Fibroblast of mammary gland (primary cell): ENCODE measurements at regions not wholly inside any gene's neighbourhood (a gene's known extent, or its start where the extent isn't known, plus 50 kb on each side); places are given as distances from the start of the nearest gene placed in this dataset.

ENCODE experiments used
- DNase-seq: peaks from one replicate; pipeline ENCODE4 v3.0.0-alpha.2; 2010; ENCODE audit warnings: low read depth
- H3K4me3 ChIP-seq: 2 replicates; pipeline ENCODE4 v1.5.1; 2011; ENCODE audit warnings: low read depth, mild to moderate bottlenecking, low read length, moderate library complexity; ENCODE audit not compliant: control insufficient read depth
- TF ChIP-seq, protein P1 (sequence below): conservative IDR thresholded peaks from 2 replicates; pipeline ENCODE4 v1.5.1; 2011; ENCODE audit warnings: low read depth, low read length, inconsistent platforms; ENCODE audit not compliant: control insufficient read depth, insufficient read depth

DNA sequence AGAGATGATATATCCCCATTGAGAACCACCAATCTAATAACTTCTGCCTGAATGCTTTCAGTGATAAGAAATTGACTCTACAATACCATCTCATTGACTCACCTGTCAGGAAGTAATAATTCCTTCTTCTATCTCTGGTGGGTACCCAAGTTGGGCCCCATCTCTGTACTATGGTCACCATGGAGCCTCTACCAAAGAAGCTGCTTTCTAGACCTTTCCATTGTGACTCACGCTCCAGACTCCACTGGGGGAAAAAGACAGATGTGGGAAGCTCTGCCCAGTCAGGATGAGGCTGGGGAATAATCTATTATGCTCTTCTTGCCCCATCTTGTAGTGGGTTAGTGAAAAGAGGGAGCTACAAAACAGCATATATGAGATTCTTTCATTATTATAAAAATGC is 100.4 kb downstream of the COPRS start:
- peak; percentile 43 for DNase-seq
- TF ChIP-seq, protein P1, sequence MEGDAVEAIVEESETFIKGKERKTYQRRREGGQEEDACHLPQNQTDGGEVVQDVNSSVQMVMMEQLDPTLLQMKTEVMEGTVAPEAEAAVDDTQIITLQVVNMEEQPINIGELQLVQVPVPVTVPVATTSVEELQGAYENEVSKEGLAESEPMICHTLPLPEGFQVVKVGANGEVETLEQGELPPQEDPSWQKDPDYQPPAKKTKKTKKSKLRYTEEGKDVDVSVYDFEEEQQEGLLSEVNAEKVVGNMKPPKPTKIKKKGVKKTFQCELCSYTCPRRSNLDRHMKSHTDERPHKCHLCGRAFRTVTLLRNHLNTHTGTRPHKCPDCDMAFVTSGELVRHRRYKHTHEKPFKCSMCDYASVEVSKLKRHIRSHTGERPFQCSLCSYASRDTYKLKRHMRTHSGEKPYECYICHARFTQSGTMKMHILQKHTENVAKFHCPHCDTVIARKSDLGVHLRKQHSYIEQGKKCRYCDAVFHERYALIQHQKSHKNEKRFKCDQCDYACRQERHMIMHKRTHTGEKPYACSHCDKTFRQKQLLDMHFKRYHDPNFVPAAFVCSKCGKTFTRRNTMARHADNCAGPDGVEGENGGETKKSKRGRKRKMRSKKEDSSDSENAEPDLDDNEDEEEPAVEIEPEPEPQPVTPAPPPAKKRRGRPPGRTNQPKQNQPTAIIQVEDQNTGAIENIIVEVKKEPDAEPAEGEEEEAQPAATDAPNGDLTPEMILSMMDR, result no peak
- no peak overlapping the region for H3K4me3 ChIP-seq

DNA sequence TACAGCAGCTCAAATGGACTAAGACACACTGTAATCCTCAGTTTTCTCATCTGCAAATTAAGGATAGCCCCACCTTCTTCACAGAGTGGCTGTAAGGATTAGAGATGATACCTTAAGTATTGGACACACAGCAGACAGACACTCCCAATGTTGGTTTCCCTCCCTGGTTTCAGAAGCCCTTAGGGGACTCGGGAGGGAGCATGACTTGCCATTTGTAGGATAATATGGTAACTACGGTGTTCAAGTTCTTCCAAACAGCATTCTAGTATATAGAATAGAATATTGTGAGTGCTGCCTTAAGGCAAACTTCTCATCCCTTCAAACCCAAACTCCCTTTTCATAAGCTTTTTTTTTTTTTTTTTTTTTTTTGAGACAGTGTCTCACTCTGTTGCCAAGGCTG is 101.9 kb downstream of the COPRS start:
- TF ChIP-seq, protein P1, result no peak
- DNase-seq, result no peak
- H3K4me3 ChIP-seq, result no peak overlapping the region

DNA sequence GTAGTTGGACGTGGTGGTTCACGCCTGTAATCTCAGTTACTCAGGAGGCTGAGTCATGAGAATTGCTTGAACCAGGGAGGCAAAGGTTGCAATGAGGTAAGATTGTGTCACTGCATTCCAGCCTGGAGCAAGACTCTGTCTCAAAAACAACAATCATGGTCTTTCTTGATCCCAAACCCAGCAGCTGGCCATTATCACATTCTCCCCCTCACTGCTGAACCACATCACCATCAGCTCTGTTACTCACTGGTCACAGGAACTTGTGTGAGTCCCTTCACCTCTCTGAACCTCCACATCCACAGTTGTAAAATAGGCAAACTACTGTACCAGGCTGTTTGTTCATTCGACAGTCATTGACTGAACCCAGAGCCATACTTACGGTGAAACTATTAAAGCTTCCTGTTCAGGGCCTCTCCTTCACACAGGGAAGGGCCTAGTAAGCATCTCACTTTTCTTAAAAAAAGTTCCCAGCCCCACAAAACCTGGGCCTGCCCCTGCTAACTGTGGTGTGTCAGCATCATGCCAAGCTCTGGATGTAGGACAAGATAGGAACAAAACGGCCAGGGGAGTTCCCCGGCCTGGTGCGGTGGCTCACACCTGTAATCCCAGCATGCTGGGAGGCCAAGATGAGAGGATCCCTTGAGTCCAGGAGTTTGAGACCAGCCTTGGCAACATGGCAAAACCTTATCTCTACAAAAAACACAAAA is 104.7 kb downstream of the COPRS start:
- H3K4me3 ChIP-seq, result no peak overlapping the region
- TF ChIP-seq, protein P1, result no peak
- DNase-seq, result peak; percentile 97

DNA sequence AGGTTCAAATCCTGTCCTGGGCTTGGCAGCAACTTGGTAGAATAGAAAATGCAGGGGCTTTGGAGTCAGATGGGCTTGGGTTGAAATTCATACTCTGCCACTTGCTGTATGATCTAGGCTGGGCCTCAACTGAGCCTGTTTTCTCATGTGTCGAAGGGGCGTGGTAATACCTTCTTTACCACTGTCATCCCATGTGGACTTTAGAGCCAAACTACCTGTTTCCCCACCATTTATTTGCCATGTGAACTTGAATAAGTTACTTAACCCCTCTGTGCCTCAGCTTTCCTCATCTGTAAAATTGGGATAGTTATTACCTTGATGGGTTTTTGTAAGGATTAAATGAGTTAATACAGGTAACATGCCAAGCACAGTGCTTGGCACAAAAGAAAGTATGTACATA is 106.0 kb downstream of the COPRS start:
- TF ChIP-seq, protein P1, result no peak

DNA sequence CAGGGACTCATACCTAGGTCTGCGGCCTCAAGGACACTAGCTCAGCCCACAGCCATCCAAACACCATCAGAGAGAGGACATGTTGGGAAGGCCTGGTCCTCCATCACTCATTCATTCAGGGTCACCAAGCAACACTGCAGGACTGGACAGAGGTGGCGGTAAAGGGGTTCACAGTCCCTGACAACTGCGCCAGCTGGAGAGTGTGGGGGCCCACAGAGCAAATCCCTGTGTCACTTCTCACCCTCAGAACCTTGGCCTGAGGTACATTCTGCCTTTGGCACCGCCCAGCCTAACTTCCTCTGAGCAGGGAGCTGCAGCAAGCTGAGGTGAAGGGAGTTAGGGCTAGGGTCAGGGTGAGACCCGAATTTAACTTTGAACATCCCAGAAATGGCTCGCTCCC is 106.5 kb downstream of the COPRS start:
- DNase-seq, result no peak
- TF ChIP-seq, protein P1, result no peak
- H3K4me3 ChIP-seq, result no peak overlapping the region

More for the DNA sequence above, 106.0 kb downstream of the COPRS start:
- DNase-seq, result no peak
- H3K4me3 ChIP-seq, result no peak overlapping the region

DNA sequence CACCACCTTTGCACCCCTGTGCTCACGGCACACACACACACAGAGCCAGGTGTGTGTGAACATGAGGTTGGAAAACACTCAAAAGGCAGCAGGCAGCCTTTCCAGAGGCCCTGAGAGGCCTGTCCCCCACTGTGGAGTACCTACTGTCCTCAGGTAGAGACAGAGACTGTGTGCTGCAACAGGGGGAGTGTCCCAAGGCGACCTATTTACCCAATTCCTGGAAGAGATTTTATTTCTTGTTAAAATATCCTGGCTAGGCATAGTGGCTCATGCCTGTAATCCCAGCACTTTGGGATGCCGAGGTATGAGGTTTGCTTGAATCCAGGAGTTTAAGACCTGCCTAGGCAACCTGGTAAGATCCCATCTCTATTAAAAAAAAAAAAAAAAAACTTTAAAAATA is 108.5 kb downstream of the COPRS start:
- DNase-seq, result no peak
- no peak overlapping the region for H3K4me3 ChIP-seq
- TF ChIP-seq, protein P1, result no peak
